RKO (cell line): ENCODE measurements at regions not wholly inside any gene's neighbourhood (a gene's known extent, or its start where the extent isn't known, plus 50 kb on each side); places are given as distances from the start of the nearest gene placed in this dataset.
"Not testable (repeated sequence)": the region's sequence is repeated elsewhere in the genome, so short reads cannot be mapped to it uniquely, and the experiment has no call there.

Experiments used
- DNase-seq: peaks from one replicate; pipeline ENCODE4 v3.0.0-alpha.2; 2016; ENCODE audit warnings: low spot score

- DNase-seq: no peak
These were observed 124.7 kb upstream of the NANOGP8 start for GRCh38 chr15:35209838-35210237.

- no peak for DNase-seq
These were observed 123.3 kb upstream of the NANOGP8 start for GRCh38 chr15:35208353-35208752.

- DNase-seq: peak; percentile 24
These were observed 121.1 kb upstream of the NANOGP8 start for GRCh38 chr15:35206060-35206675.

GRCh38 chr15:35198197-35198596, 113.1 kb upstream of the NANOGP8 start:
- no peak for DNase-seq

- no peak for DNase-seq
These were observed 112.7 kb upstream of the NANOGP8 start for GRCh38 chr15:35197754-35198153.

- no peak for DNase-seq
These were observed 112.2 kb upstream of the NANOGP8 start for GRCh38 chr15:35197306-35197705.

- DNase-seq: no peak
These were observed 111.2 kb upstream of the NANOGP8 start for GRCh38 chr15:35196273-35196672.

GRCh38 chr15:35195649-35196048, 110.6 kb upstream of the NANOGP8 start:
- no peak for DNase-seq

GRCh38 chr15:35195031-35195430, 109.9 kb upstream of the NANOGP8 start:
- DNase-seq: no peak

GRCh38 chr15:35194296-35194695, 109.2 kb upstream of the NANOGP8 start:
- DNase-seq: no peak

GRCh38 chr15:35191783-35192182, 106.7 kb upstream of the NANOGP8 start:
- no peak for DNase-seq

GRCh38 chr15:35186346-35186745, 101.3 kb upstream of the NANOGP8 start:
- no peak for DNase-seq

GRCh38 chr15:35184646-35185045, 99.6 kb upstream of the NANOGP8 start:
- no peak for DNase-seq

- DNase-seq: no peak
These were observed 97.9 kb upstream of the NANOGP8 start for GRCh38 chr15:35182841-35183479.

- peak; percentile 67 for DNase-seq
These were observed 96.4 kb upstream of the NANOGP8 start for GRCh38 chr15:35181538-35181937.

- no peak for DNase-seq
These were observed 94.6 kb upstream of the NANOGP8 start for GRCh38 chr15:35179739-35180138.

GRCh38 chr15:35178186-35178585, 93.1 kb upstream of the NANOGP8 start:
- not testable (repeated sequence) for DNase-seq

GRCh38 chr15:35174948-35175347, 89.9 kb upstream of the NANOGP8 start:
- no peak for DNase-seq

- no peak for DNase-seq
These were observed 88.5 kb upstream of the NANOGP8 start for GRCh38 chr15:35173444-35174118.

GRCh38 chr15:35170207-35170606, 85.1 kb upstream of the NANOGP8 start:
- DNase-seq: no peak

GRCh38 chr15:35168464-35168863, 83.4 kb upstream of the NANOGP8 start:
- DNase-seq: peak; percentile 62

GRCh38 chr15:35167675-35168074, 82.6 kb upstream of the NANOGP8 start:
- no peak for DNase-seq

GRCh38 chr15:35166730-35167359, 81.8 kb upstream of the NANOGP8 start:
- no peak for DNase-seq
